Smooth muscle cell (in vitro differentiated cells): ENCODE measurements at regions not wholly inside any gene's neighbourhood (a gene's known extent, or its start where the extent isn't known, plus 50 kb on each side); places are given as distances from the start of the nearest gene placed in this dataset.

ENCODE experiments used
- DNase-seq: peaks from one replicate; lab custom pipeline; 2025; ENCODE audit not compliant: unreplicated experiment; lab: John Stamatoyannopoulos, UW
- H2AFZ ChIP-seq: fragments of 200-600 bp; sonication (generic); 2 replicates; pipeline ENCODE4 v1.6.0; 2016; ENCODE audit warnings: antibody characterized with exemption, low read depth, mild to moderate bottlenecking
- H3F3A ChIP-seq: fragments of 200-600 bp; sonication (generic); 2 replicates; pipeline ENCODE4 v1.6.0; 2017; ENCODE audit warnings: antibody characterized with exemption, low read depth
- H3K27ac ChIP-seq: fragments of 200-600 bp; sonication (generic); 2 replicates; pipeline ENCODE4 v1.5.1; 2016; ENCODE audit warnings: low read depth, mild to moderate bottlenecking
- H3K27me3 ChIP-seq: fragments of 200-600 bp; sonication (generic); 2 replicates; pipeline ENCODE4 v1.6.1; 2016; ENCODE audit warnings: low read depth, mild to moderate bottlenecking
- H3K36me3 ChIP-seq: fragments of 200-600 bp; sonication (generic); 2 replicates; pipeline ENCODE4 v1.5.1; 2016; ENCODE audit warnings: low read depth
- H3K4me1 ChIP-seq: fragments of 200-600 bp; sonication (generic); 2 replicates; pipeline ENCODE4 v1.5.1; 2016; ENCODE audit warnings: low read depth
- H3K4me2 ChIP-seq: fragments of 200-600 bp; sonication (generic); 2 replicates; pipeline ENCODE4 v1.6.0; 2016; ENCODE audit warnings: mild to moderate bottlenecking
- H3K4me3 ChIP-seq: fragments of 200-600 bp; sonication (generic); 2 replicates; pipeline ENCODE4 v1.5.1; 2016; ENCODE audit warnings: mild to moderate bottlenecking
- H3K79me2 ChIP-seq: fragments of 200-600 bp; sonication (generic); 2 replicates; pipeline ENCODE4 v1.6.0; 2016; ENCODE audit warnings: low read depth, mild to moderate bottlenecking
- H3K9ac ChIP-seq: fragments of 200-600 bp; sonication (generic); 2 replicates; pipeline ENCODE4 v1.6.0; 2016; ENCODE audit warnings: low read depth
- H3K9me3 ChIP-seq: fragments of 200-600 bp; sonication (generic); replicated peaks from 2 replicates; pipeline ENCODE4 v1.5.1; 2016; ENCODE audit warnings: low read depth
- H4K20me1 ChIP-seq: fragments of 200-600 bp; sonication (generic); 2 replicates; pipeline ENCODE4 v1.6.0; 2016; ENCODE audit warnings: low read depth
- CTCF ChIP-seq: fragments of 200-600 bp; sonication (generic); IDR thresholded peaks from 2 replicates; pipeline ENCODE4 v1.5.1; 2017; ENCODE audit warnings: borderline replicate concordance, mild to moderate bottlenecking, antibody characterized with exemption; ENCODE audit not compliant: insufficient read depth, poor library complexity, severe bottlenecking
- WGBS: methylation state at CpG from one replicate; pipeline ENCODE4 v1.1.7; 2016; ENCODE audit warnings: low lambda C conversion rate; 5-methylcytosine and 5-hydroxymethylcytosine counted together

GRCh38 chr11:92411431-92411830, 186.8 kb downstream of the FAT3 start:
- 79% methylated on average over 5 of the region's 5 CpGs for WGBS

GRCh38 chr11:92413757-92414513, 189.3 kb downstream of the FAT3 start:
- Histone ChIP-seq H3K9me3 (no peaks in the 10 kb centered on the region), H3K36me3 (no peaks in the 10 kb centered on the region), H3K79me2 (no peaks in the 10 kb centered on the region), H3F3A (no peaks in the 10 kb centered on the region), H3K4me2 (no peak overlapping the region), H3K9ac (no peak overlapping the region), H4K20me1 (no peaks in the 10 kb centered on the region), H2AFZ (no peak overlapping the region), H3K4me1 (no peaks in the 10 kb centered on the region), H3K27me3 (no peaks in the 10 kb centered on the region), H3K27ac (no peak overlapping the region), H3K4me3 (no peak overlapping the region)
- 94% methylated on average over 7 of the region's 7 CpGs for WGBS
- TF ChIP-seq CTCF = no peak
- no peak for DNase-seq

More at GRCh38 chr11:92411431-92411830, 186.8 kb downstream of the FAT3 start:
- no peaks in the 10 kb centered on the region for H3K27me3 ChIP-seq
- no peak overlapping the region for H2AFZ ChIP-seq
- no peak overlapping the region for H3K4me2 ChIP-seq
- no peaks in the 10 kb centered on the region for H3K4me1 ChIP-seq
- no peak for TF ChIP-seq CTCF
- H3F3A ChIP-seq = no peaks in the 10 kb centered on the region
- no peaks in the 10 kb centered on the region for H3K9me3 ChIP-seq
- no peaks in the 10 kb centered on the region for H4K20me1 ChIP-seq
- H3K36me3 ChIP-seq = no peaks in the 10 kb centered on the region
- no peak overlapping the region for H3K9ac ChIP-seq
- no peak overlapping the region for H3K27ac ChIP-seq
- no peaks in the 10 kb centered on the region for H3K79me2 ChIP-seq
- H3K4me3 ChIP-seq = no peak overlapping the region
- DNase-seq = no peak

- H3K27me3 ChIP-seq = no peaks in the 10 kb centered on the region
- whole genome bisulfite sequencing = 95% methylated on average over 1 of the region's 1 CpG
These were observed 192.5 kb downstream of the FAT3 start for GRCh38 chr11:92416971-92417725.

More at GRCh38 chr11:92416971-92417725, 192.5 kb downstream of the FAT3 start:
- no peaks in the 10 kb centered on the region for H3K36me3 ChIP-seq
- no peaks in the 10 kb centered on the region for H3K4me1 ChIP-seq
- H3K4me3 ChIP-seq = no peak overlapping the region
- no peak overlapping the region for H3K4me2 ChIP-seq
- TF ChIP-seq CTCF = no peak
- no peak overlapping the region for H3K27ac ChIP-seq
- no peaks in the 10 kb centered on the region for H3K9me3 ChIP-seq
- H3K79me2 ChIP-seq = no peaks in the 10 kb centered on the region
- H3K9ac ChIP-seq = no peak overlapping the region
- no peak overlapping the region for H2AFZ ChIP-seq
- H3F3A ChIP-seq = no peaks in the 10 kb centered on the region
- H4K20me1 ChIP-seq = no peaks in the 10 kb centered on the region
- DNase-seq = no peak
